GM23338 (cell line): ENCODE measurements at regions not wholly inside any gene's neighbourhood (a gene's known extent, or its start where the extent isn't known, plus 50 kb on each side); places are given as distances from the start of the nearest gene placed in this dataset.

Experiments used
- ATAC-seq: fragments of 200-7000 bp; cut with Tn5 transposase; 3 replicates; pipeline ENCODE4 v1.9.1; 2020
- DNase-seq: peaks from one replicate; pipeline ENCODE4 v3.0.0-alpha.2; 2015; ENCODE audit warnings: low spot score
- H2AFZ ChIP-seq: fragments of 200-600 bp; sonication (generic); 2 replicates; pipeline ENCODE4 v1.8.0; 2016; ENCODE audit warnings: antibody characterized with exemption, mild to moderate bottlenecking, moderate library complexity
- H3F3A ChIP-seq: fragments of 200-600 bp; sonication (generic); replicated peaks from 2 replicates; pipeline ENCODE4 v1.8.0; 2017; ENCODE audit warnings: antibody characterized with exemption, mixed run types, low read depth
- H3K27ac ChIP-seq: fragments of 200-600 bp; sonication (generic); 2 replicates; pipeline ENCODE4 v1.6.1; 2016; ENCODE audit warnings: low read depth
- H3K27me3 ChIP-seq: fragments of 200-600 bp; sonication (generic); 2 replicates; pipeline ENCODE4 v1.8.0; 2016; ENCODE audit warnings: mild to moderate bottlenecking, mixed run types, moderate library complexity; ENCODE audit not compliant: insufficient read depth
- H3K36me3 ChIP-seq: fragments of 200-600 bp; sonication (generic); 2 replicates; pipeline ENCODE4 v1.8.0; 2016; ENCODE audit warnings: mild to moderate bottlenecking; ENCODE audit not compliant: insufficient read depth
- H3K4me1 ChIP-seq: fragments of 200-600 bp; sonication (generic); 2 replicates; pipeline ENCODE4 v1.8.0; 2016; ENCODE audit warnings: mild to moderate bottlenecking, moderate library complexity; ENCODE audit not compliant: insufficient read depth
- H3K4me2 ChIP-seq: fragments of 200-600 bp; sonication (generic); 2 replicates; pipeline ENCODE4 v1.7.1; 2017; ENCODE audit warnings: mixed run types
- H3K4me3 ChIP-seq: fragments of 200-600 bp; sonication (generic); 2 replicates; pipeline ENCODE4 v1.6.1; 2016; ENCODE audit warnings: mixed run types
- H3K79me2 ChIP-seq: fragments of 200-600 bp; sonication (generic); replicated peaks from 2 replicates; pipeline ENCODE4 v1.8.0; 2017; ENCODE audit warnings: mild to moderate bottlenecking; ENCODE audit not compliant: insufficient read depth
- H3K9me2 ChIP-seq: fragments of 200-600 bp; sonication (generic); 2 replicates; pipeline ENCODE4 v1.8.0; 2017; ENCODE audit not compliant: insufficient read depth
- H4K20me1 ChIP-seq: fragments of 200-600 bp; sonication (generic); replicated peaks from 2 replicates; pipeline ENCODE4 v1.8.0; 2017; ENCODE audit warnings: mild to moderate bottlenecking; ENCODE audit not compliant: insufficient read depth
- H3K27ac Mint-ChIP-seq: 2 replicates; pipeline ENCODE4 v1.8.0; 2020; ENCODE audit warnings: inconsistent platforms, mild to moderate bottlenecking, moderate library complexity, mixed read lengths
- H3K27me3 Mint-ChIP-seq: 3 replicates; pipeline ENCODE4 v1.8.0; 2022; ENCODE audit warnings: low read depth, mild to moderate bottlenecking, moderate library complexity, mixed read lengths, inconsistent platforms; ENCODE audit not compliant: insufficient read depth, poor library complexity
- H3K36me3 Mint-ChIP-seq: 3 replicates; pipeline ENCODE4 v1.8.0; 2021; ENCODE audit warnings: low read depth, mild to moderate bottlenecking, inconsistent platforms, moderate library complexity, mixed read lengths
- H3K4me1 Mint-ChIP-seq: 3 replicates; pipeline ENCODE4 v1.8.0; 2020; ENCODE audit warnings: mild to moderate bottlenecking, inconsistent platforms, mixed read lengths
- H3K4me3 Mint-ChIP-seq: 3 replicates; pipeline ENCODE4 v1.8.0; 2021; ENCODE audit warnings: moderate library complexity, mild to moderate bottlenecking, inconsistent platforms, mixed read lengths
- H3K9me3 Mint-ChIP-seq: 3 replicates; pipeline ENCODE4 v1.8.0; 2020; ENCODE audit warnings: moderate library complexity, mild to moderate bottlenecking, inconsistent platforms, mixed read lengths
- CREB1 ChIP-seq: fragments of 250-450 bp; sonication (Bioruptor Pico); IDR thresholded peaks from 2 replicates; pipeline ENCODE4 v1.5.0; 2020; ENCODE audit warnings: low read depth, mild to moderate bottlenecking, moderate library complexity
- EZH2 ChIP-seq: fragments of 200-600 bp; sonication (generic); IDR thresholded peaks from one replicate; pipeline ENCODE4 v1.8.0; 2017; ENCODE audit warnings: antibody characterized with exemption, mild to moderate bottlenecking, low read depth; ENCODE audit not compliant: unreplicated experiment
- EZH2phosphoT487 ChIP-seq: fragments of 200-600 bp; sonication (generic); IDR thresholded peaks from one replicate; pipeline ENCODE4 v1.8.1; 2018; ENCODE audit warnings: antibody characterized with exemption; ENCODE audit not compliant: unreplicated experiment
- NANOG ChIP-seq: IDR thresholded peaks from 2 replicates; pipeline ENCODE4 v1.6.1; 2016; ENCODE audit warnings: antibody characterized with exemption, borderline replicate concordance
- STAT1 ChIP-seq: IDR thresholded peaks from one replicate; pipeline ENCODE4 v1.6.1; 2016; ENCODE audit warnings: antibody characterized with exemption; ENCODE audit not compliant: unreplicated experiment
- ZNF331 ChIP-seq: fragments of 250-450 bp; sonication (Bioruptor Pico); IDR thresholded peaks from 2 replicates; pipeline ENCODE4 v1.5.0; 2020; ENCODE audit warnings: low read depth, mild to moderate bottlenecking, moderate library complexity
- TF ChIP-seq, protein P1 (sequence below): IDR thresholded peaks from one replicate; pipeline ENCODE4 v1.6.1; 2018; ENCODE audit warnings: antibody characterized with exemption; ENCODE audit not compliant: unreplicated experiment
- TF ChIP-seq, protein P2 (sequence below): fragments of 250-450 bp; sonication (Bioruptor Pico); IDR thresholded peaks from 2 replicates; pipeline ENCODE4 v1.5.0; 2020; ENCODE audit warnings: mild to moderate bottlenecking, moderate library complexity
- TF ChIP-seq, protein P3 (sequence below): IDR thresholded peaks from 2 replicates; pipeline ENCODE4 v1.6.1; 2016; ENCODE audit warnings: antibody characterized with exemption

DNA sequence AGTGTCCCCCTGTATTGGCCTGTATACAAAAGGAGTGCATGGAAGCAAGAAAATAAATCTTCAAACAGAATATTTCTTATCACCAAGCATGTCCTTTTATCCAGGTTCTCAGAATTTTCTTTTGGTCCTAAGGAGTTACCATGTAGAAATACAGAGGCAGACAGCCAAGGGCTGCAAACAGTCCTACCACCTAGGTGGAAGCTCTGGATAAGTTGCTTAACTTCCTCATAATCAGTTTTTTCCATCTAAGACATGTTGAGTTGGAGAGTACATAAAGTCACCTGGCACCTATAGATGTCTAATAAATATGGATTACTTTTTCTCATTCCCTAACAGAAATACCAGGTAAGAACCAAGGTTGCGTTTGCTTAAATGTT, 57.0 kb upstream of the BLID start:
- H3K4me1 ChIP-seq, result 0 out of 2 replicates have a peak, but pooled peaks cover under 1% of the 10 kb centered on the region
- no peaks in the 10 kb centered on the region for H3K36me3 ChIP-seq
- H3F3A ChIP-seq, result no peaks in the 10 kb centered on the region
- H3K36me3 Mint-ChIP-seq, result no peaks in the 10 kb centered on the region
- no peaks in the 10 kb centered on the region for H4K20me1 ChIP-seq
- no peaks in the 10 kb centered on the region for H3K9me2 ChIP-seq
- no peaks in the 10 kb centered on the region for H3K27me3 Mint-ChIP-seq
- TF ChIP-seq, protein P1, sequence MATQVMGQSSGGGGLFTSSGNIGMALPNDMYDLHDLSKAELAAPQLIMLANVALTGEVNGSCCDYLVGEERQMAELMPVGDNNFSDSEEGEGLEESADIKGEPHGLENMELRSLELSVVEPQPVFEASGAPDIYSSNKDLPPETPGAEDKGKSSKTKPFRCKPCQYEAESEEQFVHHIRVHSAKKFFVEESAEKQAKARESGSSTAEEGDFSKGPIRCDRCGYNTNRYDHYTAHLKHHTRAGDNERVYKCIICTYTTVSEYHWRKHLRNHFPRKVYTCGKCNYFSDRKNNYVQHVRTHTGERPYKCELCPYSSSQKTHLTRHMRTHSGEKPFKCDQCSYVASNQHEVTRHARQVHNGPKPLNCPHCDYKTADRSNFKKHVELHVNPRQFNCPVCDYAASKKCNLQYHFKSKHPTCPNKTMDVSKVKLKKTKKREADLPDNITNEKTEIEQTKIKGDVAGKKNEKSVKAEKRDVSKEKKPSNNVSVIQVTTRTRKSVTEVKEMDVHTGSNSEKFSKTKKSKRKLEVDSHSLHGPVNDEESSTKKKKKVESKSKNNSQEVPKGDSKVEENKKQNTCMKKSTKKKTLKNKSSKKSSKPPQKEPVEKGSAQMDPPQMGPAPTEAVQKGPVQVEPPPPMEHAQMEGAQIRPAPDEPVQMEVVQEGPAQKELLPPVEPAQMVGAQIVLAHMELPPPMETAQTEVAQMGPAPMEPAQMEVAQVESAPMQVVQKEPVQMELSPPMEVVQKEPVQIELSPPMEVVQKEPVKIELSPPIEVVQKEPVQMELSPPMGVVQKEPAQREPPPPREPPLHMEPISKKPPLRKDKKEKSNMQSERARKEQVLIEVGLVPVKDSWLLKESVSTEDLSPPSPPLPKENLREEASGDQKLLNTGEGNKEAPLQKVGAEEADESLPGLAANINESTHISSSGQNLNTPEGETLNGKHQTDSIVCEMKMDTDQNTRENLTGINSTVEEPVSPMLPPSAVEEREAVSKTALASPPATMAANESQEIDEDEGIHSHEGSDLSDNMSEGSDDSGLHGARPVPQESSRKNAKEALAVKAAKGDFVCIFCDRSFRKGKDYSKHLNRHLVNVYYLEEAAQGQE, result no peak
- TF ChIP-seq EZH2 (no peak), NANOG (no peak), EZH2phosphoT487 (no peak), STAT1 (no peak), CREB1 (no peak), ZNF331 (no peak)
- TF ChIP-seq, protein P2, sequence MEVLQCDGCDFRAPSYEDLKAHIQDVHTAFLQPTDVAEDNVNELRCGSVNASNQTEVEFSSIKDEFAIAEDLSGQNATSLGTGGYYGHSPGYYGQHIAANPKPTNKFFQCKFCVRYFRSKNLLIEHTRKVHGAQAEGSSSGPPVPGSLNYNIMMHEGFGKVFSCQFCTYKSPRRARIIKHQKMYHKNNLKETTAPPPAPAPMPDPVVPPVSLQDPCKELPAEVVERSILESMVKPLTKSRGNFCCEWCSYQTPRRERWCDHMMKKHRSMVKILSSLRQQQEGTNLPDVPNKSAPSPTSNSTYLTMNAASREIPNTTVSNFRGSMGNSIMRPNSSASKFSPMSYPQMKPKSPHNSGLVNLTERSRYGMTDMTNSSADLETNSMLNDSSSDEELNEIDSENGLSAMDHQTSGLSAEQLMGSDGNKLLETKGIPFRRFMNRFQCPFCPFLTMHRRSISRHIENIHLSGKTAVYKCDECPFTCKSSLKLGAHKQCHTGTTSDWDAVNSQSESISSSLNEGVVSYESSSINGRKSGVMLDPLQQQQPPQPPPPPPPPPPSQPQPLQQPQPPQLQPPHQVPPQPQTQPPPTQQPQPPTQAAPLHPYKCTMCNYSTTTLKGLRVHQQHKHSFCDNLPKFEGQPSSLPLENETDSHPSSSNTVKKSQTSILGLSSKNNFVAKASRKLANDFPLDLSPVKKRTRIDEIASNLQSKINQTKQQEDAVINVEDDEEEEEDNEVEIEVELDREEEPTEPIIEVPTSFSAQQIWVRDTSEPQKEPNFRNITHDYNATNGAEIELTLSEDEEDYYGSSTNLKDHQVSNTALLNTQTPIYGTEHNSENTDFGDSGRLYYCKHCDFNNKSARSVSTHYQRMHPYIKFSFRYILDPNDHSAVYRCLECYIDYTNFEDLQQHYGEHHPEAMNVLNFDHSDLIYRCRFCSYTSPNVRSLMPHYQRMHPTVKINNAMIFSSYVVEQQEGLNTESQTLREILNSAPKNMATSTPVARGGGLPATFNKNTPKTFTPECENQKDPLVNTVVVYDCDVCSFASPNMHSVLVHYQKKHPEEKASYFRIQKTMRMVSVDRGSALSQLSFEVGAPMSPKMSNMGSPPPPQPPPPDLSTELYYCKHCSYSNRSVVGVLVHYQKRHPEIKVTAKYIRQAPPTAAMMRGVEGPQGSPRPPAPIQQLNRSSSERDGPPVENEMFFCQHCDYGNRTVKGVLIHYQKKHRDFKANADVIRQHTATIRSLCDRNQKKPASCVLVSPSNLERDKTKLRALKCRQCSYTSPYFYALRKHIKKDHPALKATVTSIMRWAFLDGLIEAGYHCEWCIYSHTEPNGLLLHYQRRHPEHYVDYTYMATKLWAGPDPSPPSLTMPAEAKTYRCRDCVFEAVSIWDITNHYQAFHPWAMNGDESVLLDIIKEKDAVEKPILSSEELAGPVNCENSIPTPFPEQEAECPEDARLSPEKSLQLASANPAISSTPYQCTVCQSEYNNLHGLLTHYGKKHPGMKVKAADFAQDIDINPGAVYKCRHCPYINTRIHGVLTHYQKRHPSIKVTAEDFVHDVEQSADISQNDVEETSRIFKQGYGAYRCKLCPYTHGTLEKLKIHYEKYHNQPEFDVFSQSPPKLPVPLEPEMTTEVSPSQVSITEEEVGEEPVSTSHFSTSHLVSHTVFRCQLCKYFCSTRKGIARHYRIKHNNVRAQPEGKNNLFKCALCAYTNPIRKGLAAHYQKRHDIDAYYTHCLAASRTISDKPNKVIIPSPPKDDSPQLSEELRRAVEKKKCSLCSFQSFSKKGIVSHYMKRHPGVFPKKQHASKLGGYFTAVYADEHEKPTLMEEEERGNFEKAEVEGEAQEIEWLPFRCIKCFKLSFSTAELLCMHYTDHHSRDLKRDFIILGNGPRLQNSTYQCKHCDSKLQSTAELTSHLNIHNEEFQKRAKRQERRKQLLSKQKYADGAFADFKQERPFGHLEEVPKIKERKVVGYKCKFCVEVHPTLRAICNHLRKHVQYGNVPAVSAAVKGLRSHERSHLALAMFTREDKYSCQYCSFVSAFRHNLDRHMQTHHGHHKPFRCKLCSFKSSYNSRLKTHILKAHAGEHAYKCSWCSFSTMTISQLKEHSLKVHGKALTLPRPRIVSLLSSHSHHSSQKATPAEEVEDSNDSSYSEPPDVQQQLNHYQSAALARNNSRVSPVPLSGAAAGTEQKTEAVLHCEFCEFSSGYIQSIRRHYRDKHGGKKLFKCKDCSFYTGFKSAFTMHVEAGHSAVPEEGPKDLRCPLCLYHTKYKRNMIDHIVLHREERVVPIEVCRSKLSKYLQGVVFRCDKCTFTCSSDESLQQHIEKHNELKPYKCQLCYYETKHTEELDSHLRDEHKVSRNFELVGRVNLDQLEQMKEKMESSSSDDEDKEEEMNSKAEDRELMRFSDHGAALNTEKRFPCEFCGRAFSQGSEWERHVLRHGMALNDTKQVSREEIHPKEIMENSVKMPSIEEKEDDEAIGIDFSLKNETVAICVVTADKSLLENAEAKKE (CRISPR knock-in tag), result no peak
- TF ChIP-seq, protein P3, sequence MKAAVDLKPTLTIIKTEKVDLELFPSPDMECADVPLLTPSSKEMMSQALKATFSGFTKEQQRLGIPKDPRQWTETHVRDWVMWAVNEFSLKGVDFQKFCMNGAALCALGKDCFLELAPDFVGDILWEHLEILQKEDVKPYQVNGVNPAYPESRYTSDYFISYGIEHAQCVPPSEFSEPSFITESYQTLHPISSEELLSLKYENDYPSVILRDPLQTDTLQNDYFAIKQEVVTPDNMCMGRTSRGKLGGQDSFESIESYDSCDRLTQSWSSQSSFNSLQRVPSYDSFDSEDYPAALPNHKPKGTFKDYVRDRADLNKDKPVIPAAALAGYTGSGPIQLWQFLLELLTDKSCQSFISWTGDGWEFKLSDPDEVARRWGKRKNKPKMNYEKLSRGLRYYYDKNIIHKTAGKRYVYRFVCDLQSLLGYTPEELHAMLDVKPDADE, result no peak
- H3K27ac ChIP-seq, result no peak overlapping the region
- no peak overlapping the region for H2AFZ ChIP-seq
- no peak overlapping the region for H3K4me3 ChIP-seq
- H3K4me1 Mint-ChIP-seq, result peaks cover 2% of the 10 kb centered on the region; the same call in 2 of the 3 replicates
- H3K79me2 ChIP-seq, result no peaks in the 10 kb centered on the region
- H3K9me3 Mint-ChIP-seq, result no peaks in the 10 kb centered on the region
- ATAC-seq (no peak), DNase-seq (no peak)
- H3K27me3 ChIP-seq, result no peaks in the 10 kb centered on the region
- no peak overlapping the region for H3K4me3 Mint-ChIP-seq
- no peak overlapping the region for H3K27ac Mint-ChIP-seq
- H3K4me2 ChIP-seq, result no peak overlapping the region
